H1 (cell line): ENCODE measurements at regions not wholly inside any gene's neighbourhood (a gene's known extent, or its start where the extent isn't known, plus 50 kb on each side); places are given as distances from the start of the nearest gene placed in this dataset.

Experiments
- KDM5A ChIP-seq: fragments of 200-600 bp; IDR thresholded peaks from 2 replicates; pipeline ENCODE4 v1.7.1; 2012; ENCODE audit warnings: mild to moderate bottlenecking, low read length, inconsistent platforms, mixed read lengths

- TF ChIP-seq KDM5A = no peak
- TF ChIP-seq, all 59 proteins: peak for 2
Measured at GRCh38 chr12:58346032-58346632, 404.8 kb downstream of the ATP23 start (continued).
